ENCODE measurements at regions not wholly inside any gene's neighbourhood (a gene's known extent, or its start where the extent isn't known, plus 50 kb on each side); places are given as distances from the start of the nearest gene placed in this dataset.

DNA sequence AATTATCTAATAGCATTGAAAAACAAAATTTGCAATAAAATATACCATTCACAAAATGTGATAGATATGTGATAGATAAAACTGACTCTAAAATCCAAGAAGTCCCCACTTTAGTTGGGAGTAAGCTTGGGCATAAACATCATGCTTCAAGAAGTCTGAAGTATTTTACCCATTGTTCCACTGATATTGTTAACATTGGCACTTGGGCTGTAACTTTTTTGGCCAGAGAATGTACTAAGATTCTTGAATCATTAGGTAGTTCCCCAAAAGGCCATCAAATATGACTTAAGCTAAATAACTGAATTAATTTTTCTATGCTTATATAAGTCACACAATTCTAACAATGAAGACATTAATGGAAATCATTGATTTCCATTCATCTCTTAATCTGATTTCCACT, 413.6 kb downstream of the CDH2 start:
- no peaks in the 10 kb centered on the region for H3K36me3 ChIP-seq (ENCODE audit: control insufficient read depth in 3 of 3, insufficient read depth in 2 of 3, low read depth in 1 of 3, low read length in 3 of 3)
- H3K4me3 ChIP-seq (ENCODE audit: low read depth in 1 of 3, low read length in 3 of 3): no peak overlapping the region
- no peaks in the 10 kb centered on the region for H3K4me1 ChIP-seq (ENCODE audit: control insufficient read depth in 3 of 3, insufficient read depth in 2 of 3, low read depth in 1 of 3, low read length in 2 of 3)
- no peak for DNase-seq
- no peak overlapping the region for H3K27ac ChIP-seq (ENCODE audit: low read depth in 1 of 3, low read length in 2 of 3)
- no peaks in the 10 kb centered on the region for H3K27me3 ChIP-seq (ENCODE audit: control insufficient read depth in 3 of 3, insufficient read depth in 3 of 3, low read length in 3 of 3)
- no peak for FAIRE-seq
- H3K9me3 ChIP-seq (ENCODE audit: control insufficient read depth in 2 of 2, insufficient read depth in 1 of 2, low read depth in 1 of 2, low read length in 1 of 2): no peaks in the 10 kb centered on the region

DNA sequence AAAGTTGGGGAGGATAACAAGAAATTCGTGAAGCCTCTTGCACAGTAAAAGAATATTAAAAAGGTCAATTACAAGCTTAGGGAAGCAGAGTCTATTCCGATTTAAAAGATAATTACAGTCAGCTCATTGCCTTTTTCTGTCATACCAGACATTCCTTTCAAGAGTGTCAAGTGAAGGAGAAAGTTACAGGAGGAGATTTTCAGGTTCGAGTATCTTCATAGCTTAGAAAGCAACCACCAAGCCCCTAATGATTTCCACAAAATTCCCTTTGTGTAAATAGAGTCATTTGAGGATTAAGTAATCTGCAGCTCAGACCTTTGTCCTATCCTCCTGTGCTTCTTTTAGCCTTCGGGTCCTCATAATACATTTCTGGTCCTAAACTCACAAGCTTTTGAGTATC, 414.9 kb downstream of the CDH2 start:
- Histone ChIP-seq H3K27ac (ENCODE audit: low read depth in 1 of 3, low read length in 2 of 3) (no peak overlapping the region), H3K4me3 (ENCODE audit: low read depth in 1 of 3, low read length in 3 of 3) (no peak overlapping the region), H3K9me3 (ENCODE audit: control insufficient read depth in 2 of 2, insufficient read depth in 1 of 2, low read depth in 1 of 2, low read length in 1 of 2) (no peaks in the 10 kb centered on the region), H3K36me3 (ENCODE audit: control insufficient read depth in 3 of 3, insufficient read depth in 2 of 3, low read depth in 1 of 3, low read length in 3 of 3) (no peaks in the 10 kb centered on the region), H3K27me3 (ENCODE audit: control insufficient read depth in 3 of 3, insufficient read depth in 3 of 3, low read length in 3 of 3) (no peaks in the 10 kb centered on the region), H3K4me1 (ENCODE audit: control insufficient read depth in 3 of 3, insufficient read depth in 2 of 3, low read depth in 1 of 3, low read length in 2 of 3) (no peaks in the 10 kb centered on the region)
- no peak for FAIRE-seq
- 36 to 48% (median 44%) methylated on average over 4 of the region's 4 CpGs for WGBS, 3 donors
- no peak for DNase-seq

DNA sequence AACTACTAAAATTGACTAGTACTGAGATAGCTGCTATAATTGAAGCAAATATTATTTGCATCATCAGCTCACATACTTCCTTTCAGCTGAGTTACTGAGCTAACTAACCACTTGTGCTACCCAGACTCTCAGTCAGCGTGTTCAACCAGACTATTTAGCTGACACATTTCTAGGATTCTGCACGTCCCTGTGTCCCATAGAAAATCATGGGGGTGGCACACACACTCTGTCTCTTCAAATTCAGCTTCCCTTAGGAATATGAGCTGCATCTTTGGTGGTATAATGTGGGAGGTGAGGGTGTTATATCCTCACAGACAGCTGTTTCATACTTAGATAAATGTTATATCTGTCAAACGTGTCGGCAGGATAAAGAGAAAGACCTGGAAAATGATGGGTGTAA, 424.0 kb downstream of the CDH2 start:
- WGBS, 3 donors: 69 to 81% (median 70%) methylated on average over 4 of the region's 4 CpGs
- DNase-seq (no peak), FAIRE-seq (no peak)
- H3K4me3 ChIP-seq (ENCODE audit: low read depth in 1 of 3, low read length in 3 of 3): no peak overlapping the region
- no peaks in the 10 kb centered on the region for H3K36me3 ChIP-seq (ENCODE audit: control insufficient read depth in 3 of 3, insufficient read depth in 2 of 3, low read depth in 1 of 3, low read length in 3 of 3)
- H3K4me1 ChIP-seq (ENCODE audit: control insufficient read depth in 3 of 3, insufficient read depth in 2 of 3, low read depth in 1 of 3, low read length in 2 of 3): no peaks in the 10 kb centered on the region
- no peaks in the 10 kb centered on the region for H3K27me3 ChIP-seq (ENCODE audit: control insufficient read depth in 3 of 3, insufficient read depth in 3 of 3, low read length in 3 of 3)
- no peak overlapping the region for H3K27ac ChIP-seq (ENCODE audit: low read depth in 1 of 3, low read length in 2 of 3)
- H3K9me3 ChIP-seq (ENCODE audit: control insufficient read depth in 2 of 2, insufficient read depth in 1 of 2, low read depth in 1 of 2, low read length in 1 of 2): no peaks in the 10 kb centered on the region

DNA sequence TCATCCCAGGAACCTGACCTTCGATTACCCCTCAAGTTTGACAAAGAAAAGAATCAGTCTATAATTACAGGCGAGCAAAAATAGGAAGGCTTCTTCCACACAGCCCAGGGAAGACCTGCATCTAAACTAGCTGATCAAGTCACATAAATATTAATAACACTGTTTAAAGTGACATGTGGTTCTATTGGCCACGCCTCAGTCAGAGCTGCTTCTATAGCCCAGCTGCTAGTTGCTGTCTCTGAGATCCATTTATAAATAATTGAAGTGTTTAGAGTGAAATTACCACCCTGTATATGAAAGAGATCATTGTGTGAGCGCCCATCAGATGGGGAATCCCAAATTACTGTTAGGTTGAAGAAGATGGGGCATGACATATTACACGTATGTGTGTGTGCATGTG, 426.0 kb downstream of the CDH2 start:
- H3K9me3 ChIP-seq (ENCODE audit: control insufficient read depth in 2 of 2, insufficient read depth in 1 of 2, low read depth in 1 of 2, low read length in 1 of 2): no peaks in the 10 kb centered on the region
- no peak overlapping the region for H3K4me3 ChIP-seq (ENCODE audit: low read depth in 1 of 3, low read length in 3 of 3)
- H3K27me3 ChIP-seq (ENCODE audit: control insufficient read depth in 3 of 3, insufficient read depth in 3 of 3, low read length in 3 of 3): no peaks in the 10 kb centered on the region
- no peaks in the 10 kb centered on the region for H3K36me3 ChIP-seq (ENCODE audit: control insufficient read depth in 3 of 3, insufficient read depth in 2 of 3, low read depth in 1 of 3, low read length in 3 of 3)
- H3K4me1 ChIP-seq (ENCODE audit: control insufficient read depth in 3 of 3, insufficient read depth in 2 of 3, low read depth in 1 of 3, low read length in 2 of 3): no peaks in the 10 kb centered on the region
- WGBS, 3 donors: 65 to 73% (median 69%) methylated on average over 5 of the region's 5 CpGs
- FAIRE-seq (no peak), DNase-seq (no peak)
- H3K27ac ChIP-seq (ENCODE audit: low read depth in 1 of 3, low read length in 2 of 3): no peak overlapping the region

DNA sequence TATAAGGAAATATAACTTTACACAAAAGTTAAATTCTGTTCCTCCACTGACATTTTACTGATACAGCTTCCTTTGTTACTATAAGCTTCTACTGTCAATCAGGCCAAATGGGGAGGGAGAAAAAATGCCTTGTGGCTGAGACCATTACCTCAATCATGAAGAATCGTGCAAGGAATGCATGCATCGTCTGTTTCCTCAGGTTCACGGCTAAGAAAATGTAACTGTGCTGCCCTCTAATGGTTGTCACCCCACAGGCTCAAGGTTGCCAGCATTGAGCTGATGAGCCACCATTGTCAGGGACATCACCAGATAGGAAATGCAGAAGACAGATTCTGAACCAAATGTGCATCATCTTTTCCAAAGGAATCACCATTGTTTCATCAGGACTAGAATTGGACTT, 426.9 kb downstream of the CDH2 start:
- H3K9me3 ChIP-seq (ENCODE audit: control insufficient read depth in 2 of 2, insufficient read depth in 1 of 2, low read depth in 1 of 2, low read length in 1 of 2): no peaks in the 10 kb centered on the region
- no peak for FAIRE-seq
- no peak overlapping the region for H3K27ac ChIP-seq (ENCODE audit: low read depth in 1 of 3, low read length in 2 of 3)
- no peaks in the 10 kb centered on the region for H3K36me3 ChIP-seq (ENCODE audit: control insufficient read depth in 3 of 3, insufficient read depth in 2 of 3, low read depth in 1 of 3, low read length in 3 of 3)
- H3K4me3 ChIP-seq (ENCODE audit: low read depth in 1 of 3, low read length in 3 of 3): no peak overlapping the region
- peak; percentile 16 to 62 for DNase-seq
- no peaks in the 10 kb centered on the region for H3K27me3 ChIP-seq (ENCODE audit: control insufficient read depth in 3 of 3, insufficient read depth in 3 of 3, low read length in 3 of 3)
- no peaks in the 10 kb centered on the region for H3K4me1 ChIP-seq (ENCODE audit: control insufficient read depth in 3 of 3, insufficient read depth in 2 of 3, low read depth in 1 of 3, low read length in 2 of 3)
- 2 to 4% (median 4%) methylated on average over 3 of the region's 3 CpGs for WGBS, 3 donors

DNA sequence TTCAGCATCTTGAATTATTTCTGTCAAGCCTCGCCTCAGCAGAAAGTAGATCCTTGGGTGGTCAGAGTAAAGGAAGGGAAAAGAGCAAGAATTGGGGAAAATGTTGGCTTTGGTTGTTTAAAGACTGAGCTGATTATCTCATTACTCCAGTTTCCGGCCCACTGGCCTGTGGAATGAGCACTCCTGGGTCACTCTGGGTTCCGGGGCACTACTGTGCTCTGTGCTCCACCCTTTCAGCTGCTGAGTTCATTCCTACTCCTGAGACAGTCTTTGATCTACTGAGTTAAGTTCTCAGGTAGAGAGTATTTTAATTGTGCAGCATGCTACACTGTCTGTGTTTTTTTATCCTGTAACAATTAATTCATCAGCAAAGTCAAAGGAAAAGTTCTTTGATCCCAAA, 427.7 kb downstream of the CDH2 start:
- Histone ChIP-seq H3K27me3 (ENCODE audit: control insufficient read depth in 3 of 3, insufficient read depth in 3 of 3, low read length in 3 of 3) (no peaks in the 10 kb centered on the region), H3K36me3 (ENCODE audit: control insufficient read depth in 3 of 3, insufficient read depth in 2 of 3, low read depth in 1 of 3, low read length in 3 of 3) (no peaks in the 10 kb centered on the region), H3K27ac (ENCODE audit: low read depth in 1 of 3, low read length in 2 of 3) (no peak overlapping the region), H3K4me1 (ENCODE audit: control insufficient read depth in 3 of 3, insufficient read depth in 2 of 3, low read depth in 1 of 3, low read length in 2 of 3) (no peaks in the 10 kb centered on the region), H3K4me3 (ENCODE audit: low read depth in 1 of 3, low read length in 3 of 3) (no peak overlapping the region), H3K9me3 (ENCODE audit: control insufficient read depth in 2 of 2, insufficient read depth in 1 of 2, low read depth in 1 of 2, low read length in 1 of 2) (no peaks in the 10 kb centered on the region)
- no peak for DNase-seq
- 51 to 64% (median 57%) methylated on average over 3 of the region's 3 CpGs for WGBS, 3 donors
- FAIRE-seq: no peak

DNA sequence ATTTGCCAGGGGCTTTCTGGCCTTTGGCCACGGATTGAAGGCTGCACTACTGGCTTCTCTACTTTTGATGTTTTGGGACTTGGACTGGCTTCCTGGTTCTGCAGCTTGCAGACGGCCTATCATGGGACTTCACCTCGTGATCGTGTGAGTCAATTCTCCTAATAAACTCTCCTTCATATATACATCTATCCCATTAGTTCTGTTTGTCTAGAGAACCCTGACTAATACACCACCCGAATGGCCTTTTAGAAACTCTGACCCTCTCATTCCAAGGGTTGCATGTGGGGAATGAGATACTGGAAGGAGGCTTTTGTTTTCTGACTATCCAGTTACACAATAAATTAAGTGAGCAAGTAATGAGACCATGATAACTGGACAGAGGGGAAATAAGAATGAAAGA, 430.7 kb downstream of the CDH2 start:
- H3K9me3 ChIP-seq (ENCODE audit: control insufficient read depth in 2 of 2, insufficient read depth in 1 of 2, low read depth in 1 of 2, low read length in 1 of 2): no peaks in the 10 kb centered on the region
- no peaks in the 10 kb centered on the region for H3K4me1 ChIP-seq (ENCODE audit: control insufficient read depth in 3 of 3, insufficient read depth in 2 of 3, low read depth in 1 of 3, low read length in 2 of 3)
- no peak overlapping the region for H3K27ac ChIP-seq (ENCODE audit: low read depth in 1 of 3, low read length in 2 of 3)
- H3K36me3 ChIP-seq (ENCODE audit: control insufficient read depth in 3 of 3, insufficient read depth in 2 of 3, low read depth in 1 of 3, low read length in 3 of 3): no peaks in the 10 kb centered on the region
- no peak overlapping the region for H3K4me3 ChIP-seq (ENCODE audit: low read depth in 1 of 3, low read length in 3 of 3)
- DNase-seq (no peak), FAIRE-seq (no peak)
- WGBS, 3 donors: 63 to 82% (median 75%) methylated on average over 5 of the region's 5 CpGs
- H3K27me3 ChIP-seq (ENCODE audit: control insufficient read depth in 3 of 3, insufficient read depth in 3 of 3, low read length in 3 of 3): no peaks in the 10 kb centered on the region

DNA sequence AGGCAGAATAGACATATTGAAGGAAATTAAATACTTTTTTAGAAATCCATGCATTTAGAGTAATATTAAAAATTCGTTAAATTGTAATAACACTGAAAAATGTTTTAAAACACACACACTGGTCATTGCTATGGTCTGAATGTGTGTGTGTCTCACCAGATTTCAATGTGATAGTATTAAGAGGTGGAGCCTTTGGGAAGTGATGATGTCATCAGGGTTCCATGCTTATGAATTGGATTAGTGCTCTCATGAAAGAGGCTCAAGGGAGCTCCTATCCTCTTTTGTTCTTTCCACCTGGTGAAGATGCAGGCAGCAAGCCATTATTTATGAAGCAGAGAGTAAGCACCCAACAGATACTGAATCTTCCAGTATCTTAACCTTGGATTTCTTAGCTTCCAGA, 441.8 kb downstream of the CDH2 start:
- Histone ChIP-seq H3K36me3 (ENCODE audit: control insufficient read depth in 3 of 3, insufficient read depth in 2 of 3, low read depth in 1 of 3, low read length in 3 of 3) (no peaks in the 10 kb centered on the region), H3K4me1 (ENCODE audit: control insufficient read depth in 3 of 3, insufficient read depth in 2 of 3, low read depth in 1 of 3, low read length in 2 of 3) (no peaks in the 10 kb centered on the region), H3K27ac (ENCODE audit: low read depth in 1 of 3, low read length in 2 of 3) (no peak overlapping the region), H3K4me3 (ENCODE audit: low read depth in 1 of 3, low read length in 3 of 3) (no peak overlapping the region), H3K9me3 (ENCODE audit: control insufficient read depth in 2 of 2, insufficient read depth in 1 of 2, low read depth in 1 of 2, low read length in 1 of 2) (no peaks in the 10 kb centered on the region), H3K27me3 (ENCODE audit: control insufficient read depth in 3 of 3, insufficient read depth in 3 of 3, low read length in 3 of 3) (no peaks in the 10 kb centered on the region)
- DNase-seq (no peak), FAIRE-seq (no peak)
- WGBS, 3 donors: 70 to 84% (median 70%) methylated on average over 1 of the region's 1 CpG

DNA sequence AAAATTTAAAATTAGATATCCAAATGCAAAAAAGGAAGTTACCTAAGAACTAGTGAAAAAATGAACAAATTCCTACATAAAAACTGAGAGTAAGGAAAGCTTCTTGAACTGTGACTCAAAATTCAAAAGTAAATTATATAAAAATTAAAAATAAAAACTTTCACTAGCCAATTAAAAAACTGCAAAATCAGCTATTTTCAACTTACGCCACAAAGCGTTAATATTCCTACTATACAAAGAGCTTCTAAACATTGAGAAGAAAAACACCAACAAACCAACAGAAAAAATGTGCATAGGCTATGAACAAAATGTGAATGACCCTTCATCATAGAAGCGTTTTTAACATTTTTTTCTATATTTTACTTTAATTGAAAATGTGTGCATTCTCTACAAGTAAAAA, 445.7 kb downstream of the CDH2 start:
- Histone ChIP-seq H3K27ac (ENCODE audit: low read depth in 1 of 3, low read length in 2 of 3) (no peak overlapping the region), H3K27me3 (ENCODE audit: control insufficient read depth in 3 of 3, insufficient read depth in 3 of 3, low read length in 3 of 3) (no peaks in the 10 kb centered on the region), H3K36me3 (ENCODE audit: control insufficient read depth in 3 of 3, insufficient read depth in 2 of 3, low read depth in 1 of 3, low read length in 3 of 3) (no peaks in the 10 kb centered on the region), H3K9me3 (ENCODE audit: control insufficient read depth in 2 of 2, insufficient read depth in 1 of 2, low read depth in 1 of 2, low read length in 1 of 2) (peaks cover 0 to 8% of the 10 kb centered on the region in 2 donors), H3K4me3 (ENCODE audit: low read depth in 1 of 3, low read length in 3 of 3) (no peak overlapping the region), H3K4me1 (ENCODE audit: control insufficient read depth in 3 of 3, insufficient read depth in 2 of 3, low read depth in 1 of 3, low read length in 2 of 3) (no peaks in the 10 kb centered on the region)
- DNase-seq (no peak), FAIRE-seq (no peak)
- 91 to 94% (median 93%) methylated on average over 3 of the region's 3 CpGs for WGBS, 3 donors

Measured in small intestine (tissue), 7 donors.